ENCODE measurements at regions not wholly inside any gene's neighbourhood (a gene's known extent, or its start where the extent isn't known, plus 50 kb on each side); places are given as distances from the start of the nearest gene placed in this dataset.

- DNase-seq, result no peak
Measured at GRCh38 chr16:55938126-55938525, 63.0 kb upstream of the CES5A start.

DNA sequence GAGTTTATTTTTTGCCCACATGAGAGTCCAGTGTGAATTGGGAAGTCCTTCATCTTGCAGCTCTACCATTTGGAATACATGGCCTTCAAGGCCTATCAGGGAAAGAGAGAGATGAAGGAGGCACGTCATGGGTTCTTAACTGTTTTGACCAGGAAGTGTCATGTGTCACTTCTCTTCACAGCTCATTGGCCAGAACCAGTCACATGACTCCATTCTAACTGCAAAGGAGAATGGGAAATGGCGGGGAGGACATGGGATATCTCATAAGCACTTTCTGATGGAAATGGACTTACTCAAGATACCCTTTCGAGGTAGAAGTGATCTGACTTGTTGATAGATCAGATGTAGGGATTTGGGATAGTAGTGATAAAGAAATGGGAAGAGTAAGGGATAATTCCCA, 57.9 kb upstream of the CES5A start:
- no peak for DNase-seq

DNA sequence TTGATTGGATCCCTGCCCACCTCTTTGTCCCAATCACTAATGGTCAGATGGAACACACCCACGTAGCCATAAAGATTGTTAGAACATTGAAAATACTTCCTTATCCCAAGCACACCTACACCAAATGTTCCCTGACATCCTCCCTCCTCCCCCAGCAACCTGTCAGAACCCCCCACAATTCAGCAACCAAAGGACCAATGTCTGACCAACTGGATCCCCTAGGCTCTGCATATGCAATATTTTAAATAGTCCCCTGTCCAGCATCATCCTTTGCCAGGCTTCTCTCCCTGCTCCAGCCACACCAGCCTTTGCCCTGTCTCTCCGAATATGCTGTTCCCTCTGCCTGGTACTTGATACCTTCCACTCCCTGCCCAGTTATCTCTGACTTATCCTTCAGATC, 54.9 kb upstream of the CES5A start:
- no peak for DNase-seq

GRCh38 chr16:55929181-55929580, 54.0 kb upstream of the CES5A start:
- no peak for DNase-seq

DNA sequence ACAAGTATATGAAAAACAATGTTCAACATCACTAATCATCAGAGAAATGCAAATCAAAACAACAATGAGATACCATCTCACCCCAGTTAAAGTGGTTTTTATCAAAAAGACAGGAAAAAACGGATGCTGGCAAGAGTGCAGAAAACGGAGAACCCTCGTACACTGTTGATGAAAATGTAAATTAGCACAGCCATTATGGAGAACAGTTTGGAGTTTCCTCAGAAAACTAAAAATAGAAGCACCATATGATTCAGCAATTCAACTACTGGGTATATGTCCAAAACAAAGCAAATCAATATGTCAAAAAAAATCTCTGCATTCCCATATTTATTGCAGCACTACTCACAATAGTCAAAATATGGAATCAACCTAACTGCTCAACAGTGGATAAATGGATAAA, 50.1 kb upstream of the CES5A start:
- no peak for DNase-seq
